GM12874 (cell line): ENCODE measurements at regions not wholly inside any gene's neighbourhood (a gene's known extent, or its start where the extent isn't known, plus 50 kb on each side); places are given as distances from the start of the nearest gene placed in this dataset.

Source experiments
- CTCF ChIP-seq: IDR thresholded peaks from 2 replicates; pipeline ENCODE4 v1.5.1; 2011; ENCODE audit warnings: low read depth, mild to moderate bottlenecking, control low read depth, low read length, moderate library complexity; ENCODE audit not compliant: insufficient read depth

- TF ChIP-seq CTCF, result no peak
Measured at GRCh38 chr10:131640045-131640644, 260.7 kb upstream of the PPP2R2D start.

GRCh38 chr10:131641231-131641630 is 259.6 kb upstream of the PPP2R2D start:
- no peak for TF ChIP-seq CTCF

- TF ChIP-seq CTCF, result no peak
Measured at GRCh38 chr10:131641898-131642297, 258.9 kb upstream of the PPP2R2D start.

- TF ChIP-seq CTCF, result no peak
Measured at GRCh38 chr10:131642966-131643365, 257.8 kb upstream of the PPP2R2D start.

GRCh38 chr10:131644289-131644688 is 256.5 kb upstream of the PPP2R2D start:
- no peak for TF ChIP-seq CTCF

- no peak for TF ChIP-seq CTCF
Measured at GRCh38 chr10:131644864-131645658, 255.7 kb upstream of the PPP2R2D start.

- TF ChIP-seq CTCF, result no peak
Measured at GRCh38 chr10:131645756-131646155, 255.1 kb upstream of the PPP2R2D start.
